ENCODE measurements at regions not wholly inside any gene's neighbourhood (a gene's known extent, or its start where the extent isn't known, plus 50 kb on each side); places are given as distances from the start of the nearest gene placed in this dataset.
"Not testable (repeated sequence)": the region's sequence is repeated elsewhere in the genome, so short reads cannot be mapped to it uniquely, and the experiment has no call there.

DNA sequence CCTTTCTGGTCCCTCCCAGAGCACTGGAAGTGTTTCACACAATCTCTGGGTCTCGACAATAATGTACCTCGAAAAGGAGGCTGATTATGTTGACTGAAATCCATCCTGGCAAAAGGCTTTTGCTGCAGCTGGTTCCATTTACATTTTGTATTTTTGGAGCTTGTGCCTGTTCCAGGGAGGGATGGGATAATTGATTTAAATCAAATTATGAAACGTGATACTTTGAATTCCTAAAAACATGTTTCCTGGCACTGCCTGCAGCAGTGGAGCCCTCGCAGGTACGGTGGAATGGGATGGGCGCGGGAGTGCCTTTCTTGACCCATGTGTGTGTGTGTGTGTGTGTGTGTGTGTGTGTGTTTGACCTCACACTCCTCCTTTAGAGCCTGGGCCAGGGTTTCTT, 455.5 kb upstream of the MEIS1 start:
- DNase-seq, result no peak
- Histone ChIP-seq H2AFZ (ENCODE audit: low read depth, low read length) (no peak overlapping the region), H3K4me3 (ENCODE audit: low read depth in 1 of 2, low read length in 2 of 2) (no peak overlapping the region), H3K79me2 (ENCODE audit: insufficient read depth, low read length) (no peaks in the 10 kb centered on the region), H4K20me1 (ENCODE audit: insufficient read depth, low read length) (no peaks in the 10 kb centered on the region), H3K4me2 (ENCODE audit: insufficient read depth, low read length) (no peak overlapping the region), H3K9me3 (ENCODE audit: insufficient read depth, low read length, severe bottlenecking) (peaks cover 4% of the 10 kb centered on the region), H3K36me3 (ENCODE audit: insufficient read depth, low read length) (no peaks in the 10 kb centered on the region), H3K4me1 (ENCODE audit: insufficient read depth, low read length) (no peaks in the 10 kb centered on the region), H3K27me3 (ENCODE audit: insufficient read depth, low read length, poor library complexity) (no peaks in the 10 kb centered on the region), H3K9ac (ENCODE audit: low read depth, low read length) (no peak overlapping the region), H3K27ac (ENCODE audit: low read length) (no peak overlapping the region)
- TF ChIP-seq, protein P1, sequence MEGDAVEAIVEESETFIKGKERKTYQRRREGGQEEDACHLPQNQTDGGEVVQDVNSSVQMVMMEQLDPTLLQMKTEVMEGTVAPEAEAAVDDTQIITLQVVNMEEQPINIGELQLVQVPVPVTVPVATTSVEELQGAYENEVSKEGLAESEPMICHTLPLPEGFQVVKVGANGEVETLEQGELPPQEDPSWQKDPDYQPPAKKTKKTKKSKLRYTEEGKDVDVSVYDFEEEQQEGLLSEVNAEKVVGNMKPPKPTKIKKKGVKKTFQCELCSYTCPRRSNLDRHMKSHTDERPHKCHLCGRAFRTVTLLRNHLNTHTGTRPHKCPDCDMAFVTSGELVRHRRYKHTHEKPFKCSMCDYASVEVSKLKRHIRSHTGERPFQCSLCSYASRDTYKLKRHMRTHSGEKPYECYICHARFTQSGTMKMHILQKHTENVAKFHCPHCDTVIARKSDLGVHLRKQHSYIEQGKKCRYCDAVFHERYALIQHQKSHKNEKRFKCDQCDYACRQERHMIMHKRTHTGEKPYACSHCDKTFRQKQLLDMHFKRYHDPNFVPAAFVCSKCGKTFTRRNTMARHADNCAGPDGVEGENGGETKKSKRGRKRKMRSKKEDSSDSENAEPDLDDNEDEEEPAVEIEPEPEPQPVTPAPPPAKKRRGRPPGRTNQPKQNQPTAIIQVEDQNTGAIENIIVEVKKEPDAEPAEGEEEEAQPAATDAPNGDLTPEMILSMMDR (IDR thresholded peaks at IDR 0.05; ENCODE audit: borderline replicate concordance, extremely low read depth, low read length, poor library complexity, severe bottlenecking), result no peak
- no peak for TF ChIP-seq EZH2 (IDR thresholded peaks at IDR 0.05; ENCODE audit: borderline replicate concordance, low read depth, low read length, severe bottlenecking)
- no peak for ATAC-seq (ENCODE audit: insufficient read depth, low read depth)

GRCh38 chr2:65974067-65974723, 460.7 kb upstream of the MEIS1 start:
- no peaks in the 10 kb centered on the region for H3K79me2 ChIP-seq (ENCODE audit: insufficient read depth, low read length)
- ATAC-seq (ENCODE audit: insufficient read depth, low read depth), result no peak

DNA sequence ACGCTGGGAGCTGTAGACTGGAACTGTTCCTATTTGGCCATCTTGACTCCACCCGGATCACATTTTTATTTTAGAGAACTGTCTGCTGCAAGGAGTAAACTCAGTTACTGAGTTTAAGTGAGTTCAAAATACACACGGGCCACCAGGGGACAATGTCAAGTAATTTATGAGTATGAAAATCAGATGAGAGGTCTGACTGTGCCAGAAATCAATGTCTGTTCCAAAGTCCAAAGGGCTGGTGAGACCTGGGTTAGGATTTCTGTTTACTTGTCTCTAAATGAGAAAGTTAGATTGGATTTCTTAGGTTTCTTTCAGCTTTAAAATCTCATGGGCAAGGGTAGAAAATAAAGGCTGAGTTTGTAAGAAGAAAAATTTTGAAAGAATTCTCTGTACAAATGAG, 465.8 kb upstream of the MEIS1 start:
- no peaks in the 10 kb centered on the region for H3K79me2 ChIP-seq (ENCODE audit: insufficient read depth, low read length)
- H3K9ac ChIP-seq (ENCODE audit: low read depth, low read length), result no peak overlapping the region
- H2AFZ ChIP-seq (ENCODE audit: low read depth, low read length), result no peak overlapping the region
- ATAC-seq (ENCODE audit: insufficient read depth, low read depth) (no peak), DNase-seq (no peak)
- H3K4me3 ChIP-seq (ENCODE audit: low read depth in 1 of 2, low read length in 2 of 2), result no peak overlapping the region
- no peak overlapping the region for H3K27ac ChIP-seq (ENCODE audit: low read length)
- no peaks in the 10 kb centered on the region for H3K27me3 ChIP-seq (ENCODE audit: insufficient read depth, low read length, poor library complexity)
- H3K9me3 ChIP-seq (ENCODE audit: insufficient read depth, low read length, severe bottlenecking), result no peaks in the 10 kb centered on the region
- H3K36me3 ChIP-seq (ENCODE audit: insufficient read depth, low read length), result no peaks in the 10 kb centered on the region
- H4K20me1 ChIP-seq (ENCODE audit: insufficient read depth, low read length), result no peaks in the 10 kb centered on the region
- TF ChIP-seq EZH2 (IDR thresholded peaks at IDR 0.05; ENCODE audit: borderline replicate concordance, low read depth, low read length, severe bottlenecking), result no peak
- TF ChIP-seq, protein P1 (IDR thresholded peaks at IDR 0.05; ENCODE audit: borderline replicate concordance, extremely low read depth, low read length, poor library complexity, severe bottlenecking), result no peak
- H3K4me1 ChIP-seq (ENCODE audit: insufficient read depth, low read length), result no peaks in the 10 kb centered on the region
- no peak overlapping the region for H3K4me2 ChIP-seq (ENCODE audit: insufficient read depth, low read length)

More at GRCh38 chr2:65974067-65974723, 460.7 kb upstream of the MEIS1 start:
- TF ChIP-seq, protein P1 (IDR thresholded peaks at IDR 0.05; ENCODE audit: borderline replicate concordance, extremely low read depth, low read length, poor library complexity, severe bottlenecking), result no peak
- TF ChIP-seq EZH2 (IDR thresholded peaks at IDR 0.05; ENCODE audit: borderline replicate concordance, low read depth, low read length, severe bottlenecking), result no peak
- no peaks in the 10 kb centered on the region for H3K27me3 ChIP-seq (ENCODE audit: insufficient read depth, low read length, poor library complexity)
- no peaks in the 10 kb centered on the region for H3K36me3 ChIP-seq (ENCODE audit: insufficient read depth, low read length)
- no peak overlapping the region for H3K4me2 ChIP-seq (ENCODE audit: insufficient read depth, low read length)
- H3K4me3 ChIP-seq (ENCODE audit: low read depth in 1 of 2, low read length in 2 of 2), result no peak overlapping the region
- no peak for DNase-seq
- H3K27ac ChIP-seq (ENCODE audit: low read length), result no peak overlapping the region
- no peaks in the 10 kb centered on the region for H3K4me1 ChIP-seq (ENCODE audit: insufficient read depth, low read length)
- no peaks in the 10 kb centered on the region for H4K20me1 ChIP-seq (ENCODE audit: insufficient read depth, low read length)
- H3K9ac ChIP-seq (ENCODE audit: low read depth, low read length), result no peak overlapping the region
- peaks cover 4% of the 10 kb centered on the region for H3K9me3 ChIP-seq (ENCODE audit: insufficient read depth, low read length, severe bottlenecking)
- H2AFZ ChIP-seq (ENCODE audit: low read depth, low read length), result no peak overlapping the region

GRCh38 chr2:65963303-65963702, 471.6 kb upstream of the MEIS1 start:
- H3K9ac ChIP-seq (ENCODE audit: low read depth, low read length); H2AFZ ChIP-seq (ENCODE audit: low read depth, low read length); H4K20me1 ChIP-seq (ENCODE audit: insufficient read depth, low read length); H3K36me3 ChIP-seq (ENCODE audit: insufficient read depth, low read length); ATAC-seq (ENCODE audit: insufficient read depth, low read depth); H3K4me3 ChIP-seq (ENCODE audit: low read depth in 1 of 2, low read length in 2 of 2); DNase-seq; H3K27ac ChIP-seq (ENCODE audit: low read length); H3K79me2 ChIP-seq (ENCODE audit: insufficient read depth, low read length); H3K9me3 ChIP-seq (ENCODE audit: insufficient read depth, low read length, severe bottlenecking); H3K4me2 ChIP-seq (ENCODE audit: insufficient read depth, low read length); H3K4me1 ChIP-seq (ENCODE audit: insufficient read depth, low read length); H3K27me3 ChIP-seq (ENCODE audit: insufficient read depth, low read length, poor library complexity): not testable (repeated sequence)
